GM12891 (cell line): ENCODE measurements at regions not wholly inside any gene's neighbourhood (a gene's known extent, or its start where the extent isn't known, plus 50 kb on each side); places are given as distances from the start of the nearest gene placed in this dataset.

Experiments used
- DNase-seq: peaks from one replicate; pipeline ENCODE4 v3.0.0; 2011; ENCODE audit warnings: low spot score; ENCODE audit not compliant: insufficient read length
- FAIRE-seq: peaks from 2 replicates; lab custom pipeline; 2011; peaks lifted over from hg19 to GRCh38; lab: Jason Lieb, UNC
- PAX5 ChIP-seq: IDR thresholded peaks from 2 replicates; pipeline ENCODE4 v1.6.1; 2011; ENCODE audit warnings: low read length, moderate library complexity, mild to moderate bottlenecking; ENCODE audit not compliant: insufficient read depth, severe bottlenecking
- POLR2A ChIP-seq: IDR thresholded peaks from 2 replicates; pipeline ENCODE4 v1.6.1; 2011; ENCODE audit warnings: low read depth, low read length, control low read depth
- POLR2AphosphoS5 ChIP-seq: IDR thresholded peaks from 2 replicates; pipeline ENCODE4 v1.6.1; 2011; ENCODE audit warnings: low read depth, low read length, control low read depth
- POU2F2 ChIP-seq: IDR thresholded peaks from 2 replicates; pipeline ENCODE4 v1.6.1; 2011; ENCODE audit warnings: low read depth, mild to moderate bottlenecking, control low read depth, low read length, moderate library complexity
- SPI1 ChIP-seq: IDR thresholded peaks from 2 replicates; pipeline ENCODE4 v1.6.1; 2011; ENCODE audit warnings: low read depth, low read length, control low read depth
- TAF1 ChIP-seq: IDR thresholded peaks from 2 replicates; pipeline ENCODE4 v1.6.1; 2011; ENCODE audit warnings: low read depth, low read length, control low read depth

GRCh38 chr2:225124311-225125017 lies 82.2 kb upstream of the DOCK10 start:
- no peak for TF ChIP-seq POLR2A
- no peak for FAIRE-seq
- DNase-seq: no peak

- FAIRE-seq: no peak
- DNase-seq: no peak
- TF ChIP-seq POLR2A (no peak), SPI1 (no peak), POU2F2 (no peak), PAX5 (no peak), TAF1 (no peak), POLR2AphosphoS5 (no peak)
Measured at GRCh38 chr2:225122583-225123486, 80.6 kb upstream of the DOCK10 start.

GRCh38 chr2:225122007-225122406 lies 79.7 kb upstream of the DOCK10 start:
- DNase-seq (no peak), FAIRE-seq (no peak)
- TF ChIP-seq POU2F2 (no peak), TAF1 (no peak), SPI1 (no peak)

DNA sequence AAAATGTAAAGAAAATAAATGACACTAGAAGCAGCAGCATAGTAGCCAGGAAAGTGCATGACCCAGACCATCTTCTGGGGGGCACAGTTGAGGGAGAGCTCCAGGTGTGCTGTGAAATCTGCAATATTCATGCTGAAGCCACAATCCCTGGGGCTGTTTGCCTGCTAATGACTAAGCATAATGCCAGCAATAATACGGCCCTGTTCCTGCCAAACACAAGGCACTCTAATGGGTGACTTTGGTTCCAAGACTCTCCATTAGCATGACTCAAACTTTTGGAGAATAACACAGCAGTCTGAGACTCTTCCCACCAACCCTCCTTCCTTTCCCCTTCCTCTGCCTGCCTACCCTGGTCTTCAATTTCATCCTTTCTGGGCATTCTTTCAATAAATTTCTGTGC lies 77.9 kb upstream of the DOCK10 start:
- FAIRE-seq (no peak), DNase-seq (no peak)
- TF ChIP-seq SPI1 (no peak), POLR2A (no peak)

DNA sequence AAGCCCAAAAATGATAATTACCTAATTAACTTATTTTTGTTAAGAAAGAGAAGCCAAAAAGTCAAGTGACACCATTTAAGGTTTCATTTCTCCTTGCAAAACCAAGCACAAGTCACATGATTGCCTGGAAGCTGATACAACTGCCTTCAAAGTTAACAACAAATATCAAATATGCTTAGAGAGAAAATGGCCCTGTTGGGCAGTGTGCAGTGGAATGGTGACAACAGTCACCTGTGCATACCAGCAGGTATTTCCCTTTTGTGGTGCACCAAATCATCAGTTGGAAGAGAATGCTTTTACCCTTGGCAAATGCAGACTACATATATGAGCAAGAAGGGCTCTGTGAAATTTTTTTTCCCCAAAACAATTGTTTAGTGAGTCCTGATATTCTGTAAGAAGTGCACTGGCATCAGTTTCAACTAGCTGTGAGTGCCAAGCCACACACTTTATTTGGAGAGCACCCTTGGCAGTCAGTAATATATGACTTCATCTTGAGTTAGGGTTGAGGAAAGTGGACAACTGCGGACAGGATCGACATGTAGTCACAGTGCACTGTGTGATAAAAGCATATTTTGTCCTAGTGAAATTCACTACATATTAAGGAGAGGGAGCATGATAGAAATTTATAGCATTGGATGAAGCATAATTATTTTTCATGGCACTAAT lies 74.9 kb upstream of the DOCK10 start:
- DNase-seq: no peak
- TF ChIP-seq SPI1 (no peak), TAF1 (no peak), PAX5 (no peak), POLR2AphosphoS5 (no peak), POLR2A (no peak), POU2F2 (no peak)
- no peak for FAIRE-seq

GRCh38 chr2:225114786-225115323 lies 72.6 kb upstream of the DOCK10 start:
- TF ChIP-seq SPI1 (no peak), POLR2AphosphoS5 (no peak), POU2F2 (no peak), PAX5 (no peak), TAF1 (no peak), POLR2A (no peak)
- DNase-seq (no peak), FAIRE-seq (no peak)

GRCh38 chr2:225113371-225114015 lies 71.2 kb upstream of the DOCK10 start:
- no peak for FAIRE-seq
- DNase-seq: no peak
- TF ChIP-seq POU2F2: no peak
- no peak for TF ChIP-seq POLR2A
- TF ChIP-seq SPI1: no peak

GRCh38 chr2:225112362-225113126 lies 70.3 kb upstream of the DOCK10 start:
- peak; percentile 4 for DNase-seq
- peak; percentile 5 for FAIRE-seq
- TF ChIP-seq SPI1 (peak; percentile 91), POU2F2 (no peak)

DNA sequence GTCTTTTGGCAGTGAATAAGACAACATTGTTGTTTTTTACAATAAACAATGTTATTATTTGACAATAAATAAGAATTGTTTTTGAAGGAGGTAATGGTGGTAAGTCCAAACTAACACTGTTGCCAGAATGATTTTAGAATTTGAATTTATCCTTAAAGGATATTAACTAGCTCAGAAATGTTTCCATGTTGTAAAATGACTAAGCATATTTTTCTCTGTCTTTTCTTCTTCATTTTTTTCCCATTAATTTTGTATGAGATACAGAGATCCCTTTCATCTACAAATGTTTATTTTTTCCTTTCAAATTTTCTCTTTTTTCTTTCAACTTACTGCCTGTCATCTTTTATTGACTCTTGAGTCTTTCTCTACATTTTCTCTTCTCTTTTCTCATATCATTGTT lies 66.5 kb upstream of the DOCK10 start:
- no peak for DNase-seq
- FAIRE-seq: no peak
- no peak for TF ChIP-seq POLR2A
- no peak for TF ChIP-seq POLR2AphosphoS5
- no peak for TF ChIP-seq POU2F2
- no peak for TF ChIP-seq TAF1
- no peak for TF ChIP-seq PAX5
- no peak for TF ChIP-seq SPI1
